Sigmoid colon (tissue), 6 donors: ENCODE measurements at regions not wholly inside any gene's neighbourhood (a gene's known extent, or its start where the extent isn't known, plus 50 kb on each side); places are given as distances from the start of the nearest gene placed in this dataset.

Experiments used
- DNase-seq: peaks from one replicate; pipeline ENCODE4 v3.0.0-alpha.2; 2019
- H3K27ac ChIP-seq, 4 donors: fragments of 200-600 bp; sonication (generic); one replicate each; pipeline ENCODE4 v1.5.1; 2016 to 2019; ENCODE audit warnings: mild to moderate bottlenecking in 1 of 4
- H3K27me3 ChIP-seq, 3 donors: fragments of 200-600 bp; sonication (generic); one replicate each; pipeline ENCODE4 v1.5.1; 2019; ENCODE audit warnings: mild to moderate bottlenecking in 1 of 3
- H3K36me3 ChIP-seq, 4 donors: fragments of 200-600 bp; sonication (generic); one replicate each; pipeline ENCODE4 v1.5.1; 2016 to 2019
- H3K4me1 ChIP-seq, 4 donors: fragments of 200-600 bp; sonication (generic); one replicate each; pipeline ENCODE4 v1.5.1; 2017 to 2019
- H3K4me3 ChIP-seq, 4 donors: fragments of 200-600 bp; sonication (generic); one replicate each; pipeline ENCODE4 v1.5.1; 2017 to 2019; ENCODE audit warnings: mild to moderate bottlenecking in 2 of 4, moderate library complexity in 1 of 4
- H3K9me3 ChIP-seq, 4 donors: fragments of 200-600 bp in 3 of 4; sonication (generic) in 3 of 4; one replicate each; pipeline versions ENCODE4 v1.5.1 to v1.6.1; 2013 to 2019
- EP300 ChIP-seq, 4 donors: sonication (generic); formaldehyde crosslinking; IDR thresholded peaks; one replicate each; pipeline ENCODE4 v1.6.1; 2017; ENCODE audit warnings: antibody characterized with exemption in 4 of 4
- POLR2A ChIP-seq, 2 donors: fragments of 450-650 bp; IDR thresholded peaks; one replicate each; pipeline ENCODE4 v1.6.1; 2016; ENCODE audit warnings: antibody characterized with exemption in 2 of 2, mild to moderate bottlenecking in 2 of 2, moderate library complexity in 2 of 2
- POLR2AphosphoS5 ChIP-seq, 4 donors: sonication (generic); formaldehyde crosslinking; IDR thresholded peaks; one replicate each; pipeline ENCODE4 v1.6.1; 2017; ENCODE audit warnings: antibody characterized with exemption in 4 of 4
- WGBS, 2 donors: extraction: QIAGEN DNeasy Blood & Tissue Kit; methylation state at CpG; one replicate each; pipeline ENCODE4 v1.1.7; 2013; 5-methylcytosine and 5-hydroxymethylcytosine counted together
- intact Hi-C: fragments of 100-400 bp; cut with DNase I; formaldehyde crosslinking; loops from one replicate; pipeline ENCODE4 v1.15.1; 2023
- TF ChIP-seq, protein P1 (sequence below), 4 experiments: fragments of 450-650 bp in 3 of 4; fragments of 200-600 bp in 1 of 4; IDR thresholded peaks; one replicate each; pipeline ENCODE4 v1.5.1; 2016 to 2019; ENCODE audit warnings: antibody characterized with exemption in 4 of 4, mild to moderate bottlenecking in 3 of 4, moderate library complexity in 2 of 4
- donor health status: healthy with polysubstance abuse.
- donor health status: healthy.

DNA sequence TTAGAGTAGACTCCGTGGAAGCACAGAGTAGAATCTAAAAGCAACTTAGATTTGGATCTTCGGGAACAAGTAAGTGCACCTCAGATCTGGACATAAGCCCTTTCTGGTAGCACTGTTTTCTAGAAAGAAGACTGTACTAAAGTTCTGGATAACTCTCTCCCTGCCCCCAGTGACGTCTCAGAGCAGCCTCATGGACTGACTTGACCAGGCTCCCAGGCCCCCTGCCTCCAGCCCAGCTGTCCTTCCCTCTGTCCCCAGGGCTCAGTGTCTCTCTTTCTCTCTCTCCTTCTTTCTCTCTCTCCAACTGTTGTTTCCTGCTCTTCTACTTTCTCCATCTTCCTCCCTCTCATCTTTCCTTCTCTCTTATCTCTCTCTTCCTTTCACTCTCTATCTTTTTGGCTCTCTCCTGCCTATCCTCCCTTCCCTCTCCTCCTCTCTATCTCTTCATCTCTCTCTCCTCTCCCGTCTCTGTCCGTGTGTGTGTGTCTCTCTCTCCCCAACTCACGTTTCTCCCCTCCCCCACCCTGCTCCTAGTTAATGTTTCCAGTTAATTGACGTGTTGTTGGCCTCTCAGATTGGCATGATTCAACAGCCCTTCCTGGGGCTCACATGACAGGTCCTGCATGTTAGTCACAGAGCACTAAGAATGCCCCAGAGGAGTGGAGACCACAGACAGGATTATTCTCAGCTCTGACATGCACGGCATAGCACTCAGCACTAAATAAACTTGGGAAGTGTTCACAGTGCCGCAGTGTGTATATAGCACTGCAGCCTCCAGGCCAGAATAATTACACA lies 180.4 kb upstream of the FOXQ1 start:
- DNase-seq: no peak
- Histone ChIP-seq H3K4me3 (no peak overlapping the region), H3K27me3 (no peaks in the 10 kb centered on the region), H3K9me3 (no peaks in the 10 kb centered on the region), H3K36me3 (no peaks in the 10 kb centered on the region), H3K27ac (no peak overlapping the region), H3K4me1 (peaks cover 0 to 8% (median 6%) of the 10 kb centered on the region in 4 donors)
- intact Hi-C loops: no loop called here
- TF ChIP-seq POLR2A (IDR thresholded peaks at IDR 0.05): no peak
- no peak for TF ChIP-seq EP300 (IDR thresholded peaks at IDR 0.05)
- TF ChIP-seq POLR2AphosphoS5 (IDR thresholded peaks at IDR 0.05): no peak
- TF ChIP-seq, protein P1, sequence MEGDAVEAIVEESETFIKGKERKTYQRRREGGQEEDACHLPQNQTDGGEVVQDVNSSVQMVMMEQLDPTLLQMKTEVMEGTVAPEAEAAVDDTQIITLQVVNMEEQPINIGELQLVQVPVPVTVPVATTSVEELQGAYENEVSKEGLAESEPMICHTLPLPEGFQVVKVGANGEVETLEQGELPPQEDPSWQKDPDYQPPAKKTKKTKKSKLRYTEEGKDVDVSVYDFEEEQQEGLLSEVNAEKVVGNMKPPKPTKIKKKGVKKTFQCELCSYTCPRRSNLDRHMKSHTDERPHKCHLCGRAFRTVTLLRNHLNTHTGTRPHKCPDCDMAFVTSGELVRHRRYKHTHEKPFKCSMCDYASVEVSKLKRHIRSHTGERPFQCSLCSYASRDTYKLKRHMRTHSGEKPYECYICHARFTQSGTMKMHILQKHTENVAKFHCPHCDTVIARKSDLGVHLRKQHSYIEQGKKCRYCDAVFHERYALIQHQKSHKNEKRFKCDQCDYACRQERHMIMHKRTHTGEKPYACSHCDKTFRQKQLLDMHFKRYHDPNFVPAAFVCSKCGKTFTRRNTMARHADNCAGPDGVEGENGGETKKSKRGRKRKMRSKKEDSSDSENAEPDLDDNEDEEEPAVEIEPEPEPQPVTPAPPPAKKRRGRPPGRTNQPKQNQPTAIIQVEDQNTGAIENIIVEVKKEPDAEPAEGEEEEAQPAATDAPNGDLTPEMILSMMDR (IDR thresholded peaks at IDR 0.05): no peak
- WGBS, 2 donors: 37 to 61% methylated on average over 9 of the region's 9 CpGs

DNA sequence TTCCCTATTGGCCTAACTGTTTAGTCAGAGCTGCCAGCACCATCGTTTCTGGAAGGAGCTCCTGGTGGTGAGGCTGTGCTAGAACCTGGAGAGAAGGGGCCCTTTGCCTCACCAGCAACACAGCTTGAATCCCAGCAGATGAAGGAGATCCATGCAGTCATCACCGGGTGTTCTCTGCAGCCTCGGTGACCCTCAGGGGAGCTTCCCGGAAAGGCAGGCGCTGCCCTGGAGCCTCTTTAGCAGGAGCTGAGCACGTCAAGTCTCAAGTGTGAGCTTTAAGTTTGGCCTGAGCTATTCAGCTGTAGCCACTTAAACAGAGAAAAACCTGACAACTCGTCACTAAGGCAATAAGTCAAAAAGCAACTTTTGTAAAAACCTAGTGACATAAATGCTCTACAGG lies 181.2 kb upstream of the FOXQ1 start:
- no peak for DNase-seq
- Histone ChIP-seq H3K4me1 (peaks cover 0 to under 1% (median under 1%) of the 10 kb centered on the region in 4 donors), H3K4me3 (no peak overlapping the region), H3K9me3 (no peaks in the 10 kb centered on the region), H3K27ac (no peak overlapping the region), H3K36me3 (no peaks in the 10 kb centered on the region), H3K27me3 (no peaks in the 10 kb centered on the region)
- intact Hi-C loops: no loop called here
- TF ChIP-seq POLR2A (IDR thresholded peaks at IDR 0.05): no peak
- no peak for TF ChIP-seq EP300 (IDR thresholded peaks at IDR 0.05)
- TF ChIP-seq POLR2AphosphoS5 (IDR thresholded peaks at IDR 0.05): no peak
- TF ChIP-seq, protein P1 (IDR thresholded peaks at IDR 0.05): no peak
- 81 to 87% methylated on average over 7 of the region's 7 CpGs for WGBS, 2 donors

DNA sequence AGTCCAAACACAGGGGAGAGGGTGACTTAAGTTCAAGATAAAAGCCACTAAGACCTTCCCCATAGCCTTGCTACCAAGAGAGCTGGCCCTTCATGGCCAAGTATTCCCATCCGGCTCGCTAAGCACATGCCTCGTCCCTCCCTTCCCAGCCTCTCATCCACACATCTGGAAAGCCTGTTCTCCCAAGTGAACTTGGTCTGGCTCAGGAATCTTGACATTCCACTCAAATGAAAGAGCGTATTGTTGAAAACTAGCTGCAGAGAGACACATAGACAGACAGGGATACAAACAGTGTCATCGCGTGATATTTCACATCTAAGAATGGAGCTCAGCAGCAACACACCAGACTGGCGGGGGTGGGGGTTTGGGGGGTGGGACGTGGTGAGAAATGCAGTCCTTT lies 182.8 kb upstream of the FOXQ1 start:
- Histone ChIP-seq H3K27ac (no peak overlapping the region), H3K4me1 (no peaks in the 10 kb centered on the region), H3K4me3 (no peak overlapping the region), H3K27me3 (no peaks in the 10 kb centered on the region), H3K9me3 (no peaks in the 10 kb centered on the region), H3K36me3 (no peaks in the 10 kb centered on the region)
- DNase-seq: no peak
- intact Hi-C loops: no loop called here
- 76 to 86% methylated on average over 8 of the region's 8 CpGs for WGBS, 2 donors
- no peak for TF ChIP-seq EP300 (IDR thresholded peaks at IDR 0.05)
- no peak for TF ChIP-seq POLR2A (IDR thresholded peaks at IDR 0.05)
- TF ChIP-seq, protein P1 (IDR thresholded peaks at IDR 0.05): no peak
- TF ChIP-seq POLR2AphosphoS5 (IDR thresholded peaks at IDR 0.05): no peak

DNA sequence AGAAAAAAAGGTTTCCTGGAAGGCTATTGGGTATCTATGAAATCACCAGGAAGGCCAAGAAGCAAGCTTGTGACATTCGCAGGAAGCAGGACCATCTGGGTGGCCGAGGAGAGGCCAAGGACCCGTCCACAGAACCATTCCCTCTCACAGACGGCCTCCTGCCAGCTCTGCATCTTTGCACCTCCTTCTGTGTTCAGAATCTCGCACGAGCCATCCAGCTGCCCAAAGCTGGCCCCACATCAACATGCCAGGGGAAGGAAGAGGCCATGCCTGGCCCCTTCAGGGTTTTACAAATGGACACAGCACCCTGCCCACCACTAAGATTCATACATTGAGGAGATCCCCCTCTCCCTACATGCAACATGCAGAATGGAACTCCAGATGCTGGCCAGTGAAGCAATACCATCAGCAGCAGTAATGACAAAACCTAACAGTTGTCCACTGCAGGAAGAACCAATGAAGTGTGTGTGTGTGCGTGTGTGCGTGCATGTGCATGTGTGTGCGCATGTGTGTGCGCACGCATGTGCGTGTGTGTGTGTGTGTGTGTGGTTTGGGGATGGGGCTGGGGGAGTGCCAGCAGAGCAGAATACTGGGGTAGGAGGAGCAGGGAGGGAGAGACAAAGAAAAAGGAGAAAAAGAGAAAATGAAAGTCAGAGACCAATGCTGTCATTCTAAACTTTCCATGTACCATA lies 184.2 kb upstream of the FOXQ1 start:
- H3K27me3 ChIP-seq: no peaks in the 10 kb centered on the region
- no peak for DNase-seq
- no peaks in the 10 kb centered on the region for H3K9me3 ChIP-seq
- TF ChIP-seq EP300 (IDR thresholded peaks at IDR 0.05) (no peak), POLR2A (IDR thresholded peaks at IDR 0.05) (no peak), POLR2AphosphoS5 (IDR thresholded peaks at IDR 0.05) (no peak)
- TF ChIP-seq, protein P1 (IDR thresholded peaks at IDR 0.05): no peak
- 90 to 94% methylated on average over 12 of the region's 12 CpGs for WGBS, 2 donors
- no peaks in the 10 kb centered on the region for H3K4me1 ChIP-seq
- no peak overlapping the region for H3K27ac ChIP-seq
- no peaks in the 10 kb centered on the region for H3K36me3 ChIP-seq
- H3K4me3 ChIP-seq: no peak overlapping the region
- intact Hi-C loops: no loop called here
